ENCODE measurements at regions not wholly inside any gene's neighbourhood (a gene's known extent, or its start where the extent isn't known, plus 50 kb on each side); places are given as distances from the start of the nearest gene placed in this dataset.
"Not testable (repeated sequence)": the region's sequence is repeated elsewhere in the genome, so short reads cannot be mapped to it uniquely, and the experiment has no call there.

- Histone ChIP-seq H3K4me3 (no peak overlapping the region), H3K9ac (ENCODE audit: insufficient read length) (no peak overlapping the region), H3K9me3 (ENCODE audit: low read depth, low read length) (no peaks in the 10 kb centered on the region), H3K36me3 (ENCODE audit: insufficient read depth, low read length) (no peaks in the 10 kb centered on the region), H3K27ac (no peak overlapping the region)
- DNase-seq (ENCODE audit: low read depth, low spot score) = no peak
- TF ChIP-seq POLR2AphosphoS5 (IDR thresholded peaks at IDR 0.05; ENCODE audit: borderline replicate concordance, low read depth, low read length) (no peak), EZH2 (IDR thresholded peaks at IDR 0.05) (no peak), FOXP2 (optimal IDR thresholded peaks at IDR 0.05; ENCODE audit: control extremely low read depth, extremely low read length, insufficient read depth) (no peak)
These were observed 282.7 kb upstream of the XYLT1 start for GRCh38 chr16:17753434-17753833.

GRCh38 chr16:17749706-17750105 lies 278.9 kb upstream of the XYLT1 start:
- H3K36me3 ChIP-seq (ENCODE audit: insufficient read depth, low read length) = no peaks in the 10 kb centered on the region
- no peak overlapping the region for H3K27ac ChIP-seq
- no peak for TF ChIP-seq POLR2AphosphoS5 (IDR thresholded peaks at IDR 0.05; ENCODE audit: borderline replicate concordance, low read depth, low read length)
- no peak for TF ChIP-seq EZH2 (IDR thresholded peaks at IDR 0.05)
- TF ChIP-seq FOXP2 (optimal IDR thresholded peaks at IDR 0.05; ENCODE audit: control extremely low read depth, extremely low read length, insufficient read depth) = no peak
- no peaks in the 10 kb centered on the region for H3K9me3 ChIP-seq (ENCODE audit: low read depth, low read length)
- H3K9ac ChIP-seq (ENCODE audit: insufficient read length) = no peak overlapping the region
- no peak for DNase-seq (ENCODE audit: low read depth, low spot score)
- H3K4me3 ChIP-seq = no peak overlapping the region

- H3K36me3 ChIP-seq (ENCODE audit: insufficient read depth, low read length) = no peaks in the 10 kb centered on the region
- H3K9me3 ChIP-seq (ENCODE audit: low read depth, low read length) = no peaks in the 10 kb centered on the region
- no peak for TF ChIP-seq POLR2AphosphoS5 (IDR thresholded peaks at IDR 0.05; ENCODE audit: borderline replicate concordance, low read depth, low read length)
- TF ChIP-seq FOXP2 (optimal IDR thresholded peaks at IDR 0.05; ENCODE audit: control extremely low read depth, extremely low read length, insufficient read depth) = no peak
- no peak for TF ChIP-seq EZH2 (IDR thresholded peaks at IDR 0.05)
- no peak overlapping the region for H3K9ac ChIP-seq (ENCODE audit: insufficient read length)
- H3K4me3 ChIP-seq = no peak overlapping the region
- DNase-seq (ENCODE audit: low read depth, low spot score) = no peak
- peak overlapping the region; percentile 70; the same call in 1 of the 2 replicates for H3K27ac ChIP-seq
These were observed 277.4 kb upstream of the XYLT1 start for GRCh38 chr16:17748044-17748719.

- Histone ChIP-seq H3K4me3 (no peak overlapping the region), H3K9ac (ENCODE audit: insufficient read length) (no peak overlapping the region), H3K9me3 (ENCODE audit: low read depth, low read length) (no peaks in the 10 kb centered on the region), H3K36me3 (ENCODE audit: insufficient read depth, low read length) (no peaks in the 10 kb centered on the region), H3K27ac (peak overlapping the region; percentile 70)
- DNase-seq (ENCODE audit: low read depth, low spot score) = no peak
- no peak for TF ChIP-seq POLR2AphosphoS5 (IDR thresholded peaks at IDR 0.05; ENCODE audit: borderline replicate concordance, low read depth, low read length)
- TF ChIP-seq EZH2 (IDR thresholded peaks at IDR 0.05) = no peak
- TF ChIP-seq FOXP2 (optimal IDR thresholded peaks at IDR 0.05; ENCODE audit: control extremely low read depth, extremely low read length, insufficient read depth) = no peak
These were observed 276.5 kb upstream of the XYLT1 start for GRCh38 chr16:17747081-17747756.

- no peak overlapping the region for H3K9ac ChIP-seq (ENCODE audit: insufficient read length)
- TF ChIP-seq FOXP2 (optimal IDR thresholded peaks at IDR 0.05; ENCODE audit: control extremely low read depth, extremely low read length, insufficient read depth) (no peak), POLR2AphosphoS5 (IDR thresholded peaks at IDR 0.05; ENCODE audit: borderline replicate concordance, low read depth, low read length) (no peak), EZH2 (IDR thresholded peaks at IDR 0.05) (no peak)
- no peak overlapping the region for H3K27ac ChIP-seq
- no peak for DNase-seq (ENCODE audit: low read depth, low spot score)
- H3K36me3 ChIP-seq (ENCODE audit: insufficient read depth, low read length) = no peaks in the 10 kb centered on the region
- H3K4me3 ChIP-seq = no peak overlapping the region
- H3K9me3 ChIP-seq (ENCODE audit: low read depth, low read length) = no peaks in the 10 kb centered on the region
These were observed 274.3 kb upstream of the XYLT1 start for GRCh38 chr16:17744921-17745572.

GRCh38 chr16:17743578-17743977 lies 272.8 kb upstream of the XYLT1 start:
- no peak for DNase-seq (ENCODE audit: low read depth, low spot score)
- TF ChIP-seq EZH2 (IDR thresholded peaks at IDR 0.05) (no peak), POLR2AphosphoS5 (IDR thresholded peaks at IDR 0.05; ENCODE audit: borderline replicate concordance, low read depth, low read length) (no peak), FOXP2 (optimal IDR thresholded peaks at IDR 0.05; ENCODE audit: control extremely low read depth, extremely low read length, insufficient read depth) (no peak)
- Histone ChIP-seq H3K4me3 (no peak overlapping the region), H3K36me3 (ENCODE audit: insufficient read depth, low read length) (no peaks in the 10 kb centered on the region), H3K9ac (ENCODE audit: insufficient read length) (no peak overlapping the region), H3K27ac (no peak overlapping the region), H3K9me3 (ENCODE audit: low read depth, low read length) (no peaks in the 10 kb centered on the region)

- no peak for TF ChIP-seq POLR2AphosphoS5 (IDR thresholded peaks at IDR 0.05; ENCODE audit: borderline replicate concordance, low read depth, low read length)
- TF ChIP-seq EZH2 (IDR thresholded peaks at IDR 0.05) = no peak
- no peak for TF ChIP-seq FOXP2 (optimal IDR thresholded peaks at IDR 0.05; ENCODE audit: control extremely low read depth, extremely low read length, insufficient read depth)
- DNase-seq (ENCODE audit: low read depth, low spot score) = no peak
- Histone ChIP-seq H3K36me3 (ENCODE audit: insufficient read depth, low read length) (no peaks in the 10 kb centered on the region), H3K9ac (ENCODE audit: insufficient read length) (no peak overlapping the region), H3K4me3 (no peak overlapping the region), H3K9me3 (ENCODE audit: low read depth, low read length) (no peaks in the 10 kb centered on the region), H3K27ac (no peak overlapping the region)
These were observed 272.4 kb upstream of the XYLT1 start for GRCh38 chr16:17743158-17743557.

GRCh38 chr16:17735099-17735498 lies 264.3 kb upstream of the XYLT1 start:
- H3K9me3 ChIP-seq (ENCODE audit: low read depth, low read length); H3K27ac ChIP-seq; H3K4me3 ChIP-seq; H3K36me3 ChIP-seq (ENCODE audit: insufficient read depth, low read length); DNase-seq (ENCODE audit: low read depth, low spot score); H3K9ac ChIP-seq (ENCODE audit: insufficient read length): not testable (repeated sequence)

Data from SK-N-MC (cell line).